Activated CD4-positive, alpha-beta T cell treated with anti-CD3 and anti-CD28 coated beads for 36 hours (primary cell): ENCODE measurements at regions not wholly inside any gene's neighbourhood (a gene's known extent, or its start where the extent isn't known, plus 50 kb on each side); places are given as distances from the start of the nearest gene placed in this dataset.

Experiments
- ATAC-seq: fragments of 200-7000 bp; cut with Tn5 transposase; one replicate; pipeline ENCODE4 v1.10.0; 2021; ENCODE audit warnings: mild to moderate bottlenecking, moderate library complexity
- CTCF ChIA-PET: fragments of 350-600 bp; sonication (Branson Sonifier 250); formaldehyde crosslinking; loops from one replicate; lab custom pipeline; 2021; ENCODE audit warnings: antibody characterized with exemption; lab: Charles Lee
- POLR2A ChIA-PET: fragments of 350-600 bp; sonication (Branson Sonifier 250); formaldehyde crosslinking; loops from one replicate; lab custom pipeline; 2021; ENCODE audit warnings: antibody characterized with exemption, inconsistent platforms; lab: Charles Lee
- DNase-seq: peaks from one replicate; pipeline ENCODE4 v3.0.0-alpha.2; 2020
- H3K27ac Mint-ChIP-seq: one replicate; pipeline ENCODE4 v1.8.0; 2021; ENCODE audit warnings: mixed read lengths
- H3K27me3 Mint-ChIP-seq: one replicate; pipeline ENCODE4 v1.8.0; 2021; ENCODE audit warnings: mixed read lengths
- H3K36me3 Mint-ChIP-seq: one replicate; pipeline ENCODE4 v1.8.0; 2021; ENCODE audit warnings: low read depth, mixed read lengths
- H3K4me1 Mint-ChIP-seq: one replicate; pipeline ENCODE4 v1.8.0; 2021; ENCODE audit warnings: mixed read lengths
- H3K4me3 Mint-ChIP-seq: one replicate; pipeline ENCODE4 v1.8.0; 2021; ENCODE audit warnings: mild to moderate bottlenecking, moderate library complexity, mixed read lengths
- H3K9me3 Mint-ChIP-seq: one replicate; pipeline ENCODE4 v1.8.0; 2021; ENCODE audit warnings: low read depth, mixed read lengths
- intact Hi-C, 2 experiments: fragments of 100-400 bp; cut with DNase I in 1 of 2; cut with micrococcal nuclease in 1 of 2; formaldehyde crosslinking; loops; one replicate each; pipeline versions ENCODE4 v1.14.2 to v1.15.1; 2022 to 2024; cut with DNase I, micrococcal nuclease

DNA sequence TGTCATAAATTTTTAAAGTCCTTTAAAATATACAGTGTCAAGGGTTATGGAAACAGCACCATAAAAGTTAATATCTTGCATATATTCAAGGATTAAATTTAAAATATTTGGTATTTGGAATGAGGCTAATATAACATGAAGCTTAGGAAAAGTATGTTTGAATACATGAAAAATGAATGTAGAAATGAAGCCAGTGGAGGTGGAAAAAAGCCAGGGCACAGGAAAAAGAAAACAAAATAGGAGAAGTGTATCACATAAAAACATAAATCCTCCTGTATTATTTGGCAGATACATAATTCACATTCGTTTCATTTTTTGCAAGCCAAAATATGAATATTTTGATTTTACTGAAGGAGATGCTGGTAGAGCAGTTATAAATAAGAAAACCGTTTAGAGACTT, 587.0 kb upstream of the ZNF608 start:
- H3K27ac Mint-ChIP-seq = no peak overlapping the region
- ATAC-seq (no peak), DNase-seq (no peak)
- ChIA-PET POLR2A (no interaction called here), CTCF (interaction anchor here (0.7 kb wide), 1 partner anchor 744 kb away, joined by 3 read pairs; no protein-coding TSS in a partner anchor)
- H3K9me3 Mint-ChIP-seq = no peaks in the 10 kb centered on the region
- H3K36me3 Mint-ChIP-seq = no peaks in the 10 kb centered on the region
- no peak overlapping the region for H3K4me3 Mint-ChIP-seq
- H3K27me3 Mint-ChIP-seq = no peaks in the 10 kb centered on the region
- intact Hi-C loops = no loop called here
- peaks cover 2% of the 10 kb centered on the region for H3K4me1 Mint-ChIP-seq

DNA sequence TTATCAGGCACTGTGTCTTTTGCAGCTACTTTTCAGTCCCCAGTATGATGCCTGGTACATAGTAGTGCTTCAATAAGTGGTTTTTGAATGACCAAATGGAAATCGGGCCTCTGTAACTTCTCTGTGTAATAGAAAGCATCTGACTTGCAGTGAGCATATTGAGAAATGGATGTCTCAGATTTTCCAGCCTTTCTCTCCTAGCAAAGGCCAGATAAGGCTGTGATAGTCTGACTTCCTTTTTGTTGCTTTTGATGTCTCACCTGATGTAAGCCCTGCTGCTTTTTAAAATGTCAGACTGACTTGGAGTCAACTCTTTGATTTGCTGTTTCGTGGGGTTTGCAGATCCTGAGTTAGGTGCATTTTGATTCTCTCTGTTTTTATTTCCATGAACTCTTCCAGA, 590.0 kb upstream of the ZNF608 start:
- Mint-ChIP-seq H3K36me3 (no peaks in the 10 kb centered on the region), H3K27ac (no peak overlapping the region), H3K4me1 (peaks cover 2% of the 10 kb centered on the region), H3K27me3 (no peaks in the 10 kb centered on the region), H3K9me3 (no peaks in the 10 kb centered on the region), H3K4me3 (no peak overlapping the region)
- ChIA-PET POLR2A (no interaction called here), CTCF (no interaction called here)
- intact Hi-C loops = no loop called here
- DNase-seq = no peak
- peak; percentile 30 for ATAC-seq

DNA sequence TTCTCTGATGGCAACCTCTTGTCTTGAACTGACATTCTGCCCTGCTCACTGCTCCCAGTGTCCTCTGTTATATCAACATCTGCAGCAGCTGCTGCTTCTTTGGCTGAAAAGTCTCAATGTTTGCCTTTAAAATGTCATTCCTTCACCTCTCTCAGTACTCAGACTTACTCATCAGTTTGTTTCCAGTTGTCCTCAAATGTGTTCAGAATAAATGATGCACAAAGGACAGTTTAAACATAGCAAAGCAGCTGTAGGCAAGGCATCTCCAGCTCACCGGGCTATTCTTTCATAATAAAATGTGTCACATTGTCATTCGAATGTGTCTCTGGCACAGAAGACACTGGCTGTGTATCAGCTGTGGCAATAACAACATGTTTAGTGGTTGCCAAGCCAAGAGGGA, 590.9 kb upstream of the ZNF608 start:
- H3K36me3 Mint-ChIP-seq = no peaks in the 10 kb centered on the region
- H3K4me3 Mint-ChIP-seq = no peak overlapping the region
- no peaks in the 10 kb centered on the region for H3K27me3 Mint-ChIP-seq
- intact Hi-C loops = no loop called here
- DNase-seq (no peak), ATAC-seq (no peak)
- CTCF ChIA-PET = interaction anchor here (0.7 kb wide), 1 partner anchor 917 kb away, joined by 5 read pairs; no protein-coding TSS in a partner anchor
- H3K9me3 Mint-ChIP-seq = no peaks in the 10 kb centered on the region
- H3K27ac Mint-ChIP-seq = no peak overlapping the region
- POLR2A ChIA-PET = no interaction called here
- H3K4me1 Mint-ChIP-seq = peaks cover 2% of the 10 kb centered on the region

DNA sequence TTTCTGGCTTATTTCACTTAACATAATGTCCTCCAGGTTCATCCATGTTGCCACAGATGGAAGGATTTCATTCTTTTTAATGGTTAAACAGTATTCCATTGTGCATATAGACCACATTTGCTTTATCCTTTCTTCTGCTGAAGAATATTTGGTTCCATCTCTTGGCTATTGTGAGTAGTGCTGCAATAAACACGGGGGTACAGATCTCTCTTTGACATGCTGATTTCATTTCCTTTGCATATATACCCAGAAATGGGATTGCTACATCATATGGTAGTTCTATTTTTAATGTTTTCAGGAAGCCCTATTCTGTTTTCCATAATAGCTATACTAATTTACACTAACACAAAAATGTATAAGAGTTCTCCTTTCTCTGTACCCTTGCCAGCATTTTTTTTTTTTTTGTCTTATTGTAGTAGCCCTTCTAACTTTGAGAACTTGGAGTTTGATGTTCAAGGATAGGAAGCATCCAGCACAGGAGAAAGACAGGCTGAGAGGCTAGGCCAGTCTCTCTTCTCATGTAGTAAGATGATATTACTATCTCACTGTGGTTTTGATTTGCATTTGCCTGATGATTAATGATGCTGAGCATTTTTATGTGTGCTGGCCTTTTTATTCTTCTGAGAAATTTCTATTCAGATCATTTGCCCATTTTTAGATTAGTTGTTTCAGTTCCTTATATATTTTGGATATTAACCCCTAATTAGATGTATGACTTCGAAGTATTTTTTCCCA, 592.2 kb upstream of the ZNF608 start:
- CTCF ChIA-PET = no interaction called here
- H3K27me3 Mint-ChIP-seq = no peaks in the 10 kb centered on the region
- H3K36me3 Mint-ChIP-seq = no peaks in the 10 kb centered on the region
- peaks cover 2% of the 10 kb centered on the region for H3K4me1 Mint-ChIP-seq
- no peak overlapping the region for H3K27ac Mint-ChIP-seq
- H3K9me3 Mint-ChIP-seq = no peaks in the 10 kb centered on the region
- no peak overlapping the region for H3K4me3 Mint-ChIP-seq
- ATAC-seq (no peak), DNase-seq (no peak)
- POLR2A ChIA-PET = no interaction called here
- intact Hi-C loops = no loop called here

DNA sequence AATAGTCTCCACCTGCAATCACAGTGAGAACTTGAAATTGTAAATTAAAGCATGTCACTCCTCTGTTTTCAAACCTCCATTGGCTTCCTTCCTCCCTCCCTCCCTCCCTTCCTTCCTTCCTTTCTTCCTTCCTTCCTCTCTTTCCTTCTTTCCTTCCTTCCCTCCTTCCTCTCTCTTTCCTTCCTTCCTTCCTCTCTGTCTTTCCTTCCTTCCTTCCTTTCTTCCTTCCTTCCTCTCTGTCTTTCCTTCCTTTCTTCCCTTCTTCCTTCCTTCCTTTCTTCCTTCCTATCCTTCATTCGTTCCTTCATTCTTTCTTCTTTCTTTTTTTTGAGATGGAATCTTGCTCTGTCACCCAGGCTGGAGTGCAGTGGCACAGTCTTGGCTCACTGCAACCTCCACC, 595.0 kb upstream of the ZNF608 start:
- H3K4me1 Mint-ChIP-seq = peaks cover 2% of the 10 kb centered on the region
- H3K36me3 Mint-ChIP-seq = no peaks in the 10 kb centered on the region
- no peak for ATAC-seq
- H3K27me3 Mint-ChIP-seq = no peaks in the 10 kb centered on the region
- POLR2A ChIA-PET = no interaction called here
- DNase-seq = no peak
- H3K27ac Mint-ChIP-seq = no peak overlapping the region
- H3K4me3 Mint-ChIP-seq = no peak overlapping the region
- CTCF ChIA-PET = no interaction called here
- intact Hi-C loops = no loop called here
- H3K9me3 Mint-ChIP-seq = no peaks in the 10 kb centered on the region

DNA sequence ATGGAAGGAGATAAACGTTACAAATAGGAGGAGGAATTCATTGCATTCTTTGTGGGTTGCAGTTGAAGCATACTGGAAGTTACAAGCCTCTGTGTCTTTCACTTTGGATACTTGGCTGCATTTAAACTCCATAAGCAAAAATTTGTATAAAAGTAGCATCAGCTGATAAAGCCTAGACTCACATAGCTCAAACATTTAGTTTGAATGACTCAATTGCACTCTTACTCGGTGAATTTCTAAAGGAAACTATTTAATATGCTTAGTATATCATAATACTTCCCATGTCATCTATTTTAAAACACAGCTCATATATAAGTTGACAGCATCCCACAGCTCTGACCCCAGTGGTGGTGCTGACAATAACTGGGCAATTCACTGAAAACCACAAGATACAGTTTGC, 596.6 kb upstream of the ZNF608 start:
- Mint-ChIP-seq H3K27me3 (no peaks in the 10 kb centered on the region), H3K9me3 (no peaks in the 10 kb centered on the region), H3K27ac (no peak overlapping the region), H3K4me3 (no peak overlapping the region), H3K36me3 (no peaks in the 10 kb centered on the region), H3K4me1 (no peaks in the 10 kb centered on the region)
- ChIA-PET CTCF (interaction anchor here (0.7 kb wide), 1 partner anchor 570 kb away, joined by 3 read pairs; no protein-coding TSS in a partner anchor), POLR2A (no interaction called here)
- ATAC-seq = no peak
- intact Hi-C loops = no loop called here
- DNase-seq = no peak

DNA sequence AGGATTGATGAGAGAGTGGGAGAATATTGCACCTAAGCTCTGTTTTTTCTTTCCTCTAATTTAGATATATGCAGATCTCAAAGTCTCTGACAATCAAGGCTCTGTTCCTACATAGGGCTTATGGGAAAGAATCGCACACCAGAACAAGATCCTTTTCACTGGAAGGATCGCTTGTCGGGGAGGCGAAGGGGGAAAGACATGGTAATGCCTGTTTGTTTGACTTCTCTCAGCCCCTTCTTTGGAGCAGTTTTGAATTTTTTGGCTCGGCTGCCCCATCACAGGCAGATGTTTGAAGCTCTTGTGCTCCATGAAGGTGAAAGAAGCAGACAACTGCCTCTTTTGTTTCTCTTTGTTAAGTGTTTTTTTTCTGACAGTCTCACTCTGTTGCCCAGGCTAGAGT, 599.9 kb upstream of the ZNF608 start:
- ATAC-seq = no peak
- ChIA-PET POLR2A (no interaction called here), CTCF (no interaction called here)
- H3K36me3 Mint-ChIP-seq = no peaks in the 10 kb centered on the region
- H3K27me3 Mint-ChIP-seq = no peaks in the 10 kb centered on the region
- no peak overlapping the region for H3K4me3 Mint-ChIP-seq
- H3K9me3 Mint-ChIP-seq = no peaks in the 10 kb centered on the region
- H3K4me1 Mint-ChIP-seq = no peaks in the 10 kb centered on the region
- no peak for DNase-seq
- intact Hi-C loops = no loop called here
- H3K27ac Mint-ChIP-seq = no peak overlapping the region

DNA sequence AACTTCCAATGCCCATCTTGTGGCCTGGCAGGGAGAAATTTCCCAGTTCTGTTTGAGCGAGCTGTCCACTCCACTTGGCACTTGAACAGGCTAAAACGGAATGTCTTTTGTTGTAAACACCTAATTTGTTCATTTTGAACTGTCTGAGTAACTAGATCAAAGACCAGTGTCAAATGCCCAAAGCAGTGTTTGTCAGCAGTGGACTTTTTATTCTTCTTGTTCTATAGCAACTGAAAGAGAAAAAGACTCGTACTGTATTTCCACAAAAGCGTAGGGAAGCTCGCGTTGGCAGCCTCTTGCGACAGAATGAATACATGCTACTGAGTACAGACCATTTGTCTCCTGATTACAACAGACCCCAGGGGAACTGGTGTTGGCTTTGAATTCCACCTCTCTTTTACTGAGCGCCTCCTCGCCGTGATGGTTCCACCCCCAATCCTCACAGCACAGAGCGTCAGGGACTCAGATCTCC, 601.8 kb upstream of the ZNF608 start:
- Mint-ChIP-seq H3K4me3 (no peak overlapping the region), H3K36me3 (no peaks in the 10 kb centered on the region), H3K27me3 (no peaks in the 10 kb centered on the region), H3K27ac (no peak overlapping the region), H3K9me3 (peaks cover 7% of the 10 kb centered on the region), H3K4me1 (no peaks in the 10 kb centered on the region)
- DNase-seq (no peak), ATAC-seq (no peak)
- ChIA-PET CTCF (no interaction called here), POLR2A (no interaction called here)
- intact Hi-C loops = no loop called here

DNA sequence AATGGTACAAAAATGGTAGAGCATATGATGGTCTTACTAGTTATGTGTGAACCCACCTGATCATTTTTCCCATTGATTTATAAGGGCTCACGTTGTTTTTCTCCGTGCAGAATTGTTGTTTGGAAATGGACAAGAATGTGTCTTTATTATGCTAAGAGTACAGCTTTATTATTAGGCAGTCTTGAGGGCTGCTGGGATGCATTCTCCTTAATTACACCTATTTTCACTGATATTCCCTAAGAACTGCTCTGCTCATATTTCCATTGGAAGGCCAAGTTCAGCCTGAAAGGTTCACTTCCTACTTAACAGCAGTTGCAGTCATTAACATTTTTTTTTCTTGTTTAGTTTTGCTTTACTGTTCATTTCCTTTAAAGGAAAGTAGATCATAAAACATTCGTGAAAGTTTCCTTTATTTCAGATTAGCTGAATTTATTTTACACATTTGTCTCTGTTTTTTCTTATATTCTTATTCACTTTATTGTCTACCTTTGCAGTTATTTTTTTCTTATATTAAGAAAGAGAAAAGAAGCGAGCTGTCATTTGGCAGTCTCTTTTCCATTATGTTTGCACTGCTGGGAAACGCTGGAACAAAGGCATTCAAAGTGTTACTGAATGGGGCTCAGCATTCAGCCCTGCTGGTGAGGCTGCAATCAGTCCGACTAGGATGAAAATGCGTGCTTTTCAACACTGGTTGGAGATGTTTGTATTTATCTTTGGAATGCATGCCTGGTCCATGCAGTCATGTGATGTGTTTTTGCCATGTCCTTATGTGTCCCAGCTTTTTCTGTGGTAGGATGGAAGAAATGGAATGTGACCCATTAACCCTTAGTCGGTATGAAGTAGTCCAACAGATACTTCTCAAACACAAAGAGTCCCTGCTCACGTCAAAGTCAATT, 602.7 kb upstream of the ZNF608 start:
- no peak overlapping the region for H3K27ac Mint-ChIP-seq
- POLR2A ChIA-PET = no interaction called here
- intact Hi-C loops = no loop called here

DNA sequence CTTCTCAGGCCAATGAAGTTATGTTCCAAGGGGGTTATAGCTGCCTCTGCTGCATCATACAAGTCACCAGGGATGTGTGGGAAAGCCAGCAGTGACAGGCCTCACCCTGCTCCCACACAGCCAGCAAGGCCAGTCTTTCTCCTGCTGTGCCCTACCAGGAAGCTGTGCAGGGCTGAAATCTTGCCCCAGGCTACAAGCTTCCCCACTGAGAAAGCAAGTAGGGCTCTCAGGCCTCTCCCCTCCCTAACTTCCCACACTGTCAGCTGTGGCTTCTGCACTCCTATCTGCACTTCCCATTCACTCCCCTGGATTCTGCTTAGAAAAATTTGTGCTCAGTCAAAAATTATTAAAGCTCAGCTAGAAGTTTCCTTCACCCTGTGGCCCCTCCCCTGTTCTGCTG, 611.2 kb upstream of the ZNF608 start:
- no peak for ATAC-seq
- no peaks in the 10 kb centered on the region for H3K4me1 Mint-ChIP-seq
- H3K4me3 Mint-ChIP-seq = no peak overlapping the region
- intact Hi-C loops = no loop called here
- no peak overlapping the region for H3K27ac Mint-ChIP-seq
- DNase-seq = no peak
- ChIA-PET POLR2A (no interaction called here), CTCF (interaction anchor here (0.6 kb wide), 1 partner anchor 360 kb away, joined by 3 read pairs; no protein-coding TSS in a partner anchor)
- H3K36me3 Mint-ChIP-seq = no peaks in the 10 kb centered on the region
- peaks cover 20% of the 10 kb centered on the region for H3K9me3 Mint-ChIP-seq
- no peaks in the 10 kb centered on the region for H3K27me3 Mint-ChIP-seq

More for the DNA sequence above, 602.7 kb upstream of the ZNF608 start:
- no peaks in the 10 kb centered on the region for H3K27me3 Mint-ChIP-seq
- H3K4me1 Mint-ChIP-seq = no peaks in the 10 kb centered on the region
- no peaks in the 10 kb centered on the region for H3K36me3 Mint-ChIP-seq
- H3K9me3 Mint-ChIP-seq = peaks cover 10% of the 10 kb centered on the region
- CTCF ChIA-PET = no interaction called here
- DNase-seq (no peak), ATAC-seq (no peak)
- no peak overlapping the region for H3K4me3 Mint-ChIP-seq

DNA sequence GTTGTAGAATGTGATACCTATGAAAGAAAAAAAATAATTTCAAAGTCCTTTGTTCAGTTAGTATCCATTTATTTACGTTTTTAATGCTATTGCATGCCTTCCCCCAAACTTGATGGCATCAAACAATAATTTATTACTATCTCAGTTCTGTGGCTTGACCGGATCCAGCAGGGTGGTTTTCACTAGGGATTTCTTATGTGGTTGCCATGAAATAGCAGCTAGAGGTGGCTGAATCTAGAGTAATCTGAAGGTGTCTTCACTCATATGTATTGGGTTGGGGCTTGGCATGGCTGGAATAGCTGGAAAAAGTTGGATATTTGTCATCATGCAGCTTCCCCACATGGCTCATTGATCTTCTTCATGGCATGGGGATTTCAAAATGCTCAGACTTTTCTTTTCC, 619.3 kb upstream of the ZNF608 start:
- no peak overlapping the region for H3K4me3 Mint-ChIP-seq
- peaks cover 4% of the 10 kb centered on the region for H3K9me3 Mint-ChIP-seq
- intact Hi-C loops = no loop called here
- no peaks in the 10 kb centered on the region for H3K4me1 Mint-ChIP-seq
- no peaks in the 10 kb centered on the region for H3K27me3 Mint-ChIP-seq
- ChIA-PET CTCF (no interaction called here), POLR2A (no interaction called here)
- ATAC-seq (no peak), DNase-seq (no peak)
- H3K36me3 Mint-ChIP-seq = no peaks in the 10 kb centered on the region
- no peak overlapping the region for H3K27ac Mint-ChIP-seq

DNA sequence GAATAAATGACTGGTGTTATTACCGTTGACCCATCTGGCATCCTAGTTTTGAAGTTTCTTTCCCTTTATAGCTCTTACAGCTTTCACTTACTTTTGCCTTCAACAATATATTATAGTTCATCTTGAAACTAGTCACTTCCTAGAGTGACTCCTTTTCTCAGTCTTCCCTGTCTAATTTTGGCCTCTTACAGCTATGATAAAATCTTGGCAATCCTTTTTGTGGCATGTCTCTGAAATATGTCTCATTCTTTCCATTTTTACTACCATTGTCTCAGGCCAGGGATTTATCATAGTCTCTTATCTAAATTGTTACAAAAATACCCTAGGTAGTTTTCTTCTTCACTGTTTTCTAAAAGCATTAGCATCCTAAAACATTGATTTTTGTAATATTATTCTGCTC, 621.3 kb upstream of the ZNF608 start:
- no peak overlapping the region for H3K4me3 Mint-ChIP-seq
- no peaks in the 10 kb centered on the region for H3K27me3 Mint-ChIP-seq
- H3K27ac Mint-ChIP-seq = no peak overlapping the region
- H3K4me1 Mint-ChIP-seq = no peaks in the 10 kb centered on the region
- H3K36me3 Mint-ChIP-seq = no peaks in the 10 kb centered on the region
- ChIA-PET CTCF (no interaction called here), POLR2A (no interaction called here)
- ATAC-seq (no peak), DNase-seq (no peak)
- H3K9me3 Mint-ChIP-seq = peaks cover 4% of the 10 kb centered on the region
- intact Hi-C loops = no loop called here
